ENCODE measurements at regions not wholly inside any gene's neighbourhood (a gene's known extent, or its start where the extent isn't known, plus 50 kb on each side); places are given as distances from the start of the nearest gene placed in this dataset.

DNA sequence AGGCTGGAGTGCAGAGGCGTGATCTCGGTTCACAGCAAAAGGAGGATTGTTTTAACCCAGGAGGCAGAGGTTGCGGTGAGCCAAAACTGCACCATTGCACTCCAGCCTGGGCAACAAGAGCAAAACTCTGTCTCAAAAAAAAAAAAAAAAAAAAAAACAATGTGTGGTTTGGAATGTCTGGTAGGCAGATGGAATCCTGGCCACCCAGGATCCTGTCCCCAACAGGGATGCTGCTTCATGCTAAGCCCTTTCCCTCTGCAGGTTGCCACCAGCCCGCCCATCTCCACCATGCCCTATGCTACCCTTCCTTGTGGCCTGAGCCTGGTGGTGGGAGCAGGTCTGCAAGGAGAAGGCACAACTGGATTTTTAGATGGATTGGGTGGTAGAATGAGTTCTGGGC, 129.7 kb upstream of the HAND1 start:
- TF ChIP-seq, protein P1, sequence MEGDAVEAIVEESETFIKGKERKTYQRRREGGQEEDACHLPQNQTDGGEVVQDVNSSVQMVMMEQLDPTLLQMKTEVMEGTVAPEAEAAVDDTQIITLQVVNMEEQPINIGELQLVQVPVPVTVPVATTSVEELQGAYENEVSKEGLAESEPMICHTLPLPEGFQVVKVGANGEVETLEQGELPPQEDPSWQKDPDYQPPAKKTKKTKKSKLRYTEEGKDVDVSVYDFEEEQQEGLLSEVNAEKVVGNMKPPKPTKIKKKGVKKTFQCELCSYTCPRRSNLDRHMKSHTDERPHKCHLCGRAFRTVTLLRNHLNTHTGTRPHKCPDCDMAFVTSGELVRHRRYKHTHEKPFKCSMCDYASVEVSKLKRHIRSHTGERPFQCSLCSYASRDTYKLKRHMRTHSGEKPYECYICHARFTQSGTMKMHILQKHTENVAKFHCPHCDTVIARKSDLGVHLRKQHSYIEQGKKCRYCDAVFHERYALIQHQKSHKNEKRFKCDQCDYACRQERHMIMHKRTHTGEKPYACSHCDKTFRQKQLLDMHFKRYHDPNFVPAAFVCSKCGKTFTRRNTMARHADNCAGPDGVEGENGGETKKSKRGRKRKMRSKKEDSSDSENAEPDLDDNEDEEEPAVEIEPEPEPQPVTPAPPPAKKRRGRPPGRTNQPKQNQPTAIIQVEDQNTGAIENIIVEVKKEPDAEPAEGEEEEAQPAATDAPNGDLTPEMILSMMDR (conservative IDR thresholded peaks at IDR 0.05; ENCODE audit: low read depth, low read length): no peak
- no peak for TF ChIP-seq EZH2 (IDR thresholded peaks at IDR 0.05; ENCODE audit: low read length, unreplicated experiment)
